ENCODE measurements at regions not wholly inside any gene's neighbourhood (a gene's known extent, or its start where the extent isn't known, plus 50 kb on each side); places are given as distances from the start of the nearest gene placed in this dataset.

DNA sequence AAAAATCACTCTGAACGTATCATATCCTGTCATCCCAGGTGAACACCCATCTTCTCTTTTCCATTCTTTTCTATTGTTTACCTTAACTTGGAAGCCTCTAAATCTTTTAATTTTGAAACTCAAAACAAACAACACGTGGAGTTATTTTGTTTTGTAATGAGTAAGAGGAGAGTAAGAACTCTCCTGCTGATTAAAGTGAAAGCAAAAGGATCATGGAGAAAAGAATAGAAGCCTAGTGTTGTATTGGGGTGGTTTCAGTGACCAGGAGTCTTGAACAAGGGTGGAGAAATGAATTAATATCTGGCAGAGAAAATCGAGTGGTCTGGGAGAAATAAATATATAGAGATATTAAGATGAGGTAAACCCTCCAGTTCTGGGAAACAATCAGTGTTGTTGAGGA lies 237.4 kb upstream of the UGT8 start:
- H3K27ac ChIP-seq, result no peak overlapping the region
- H3K4me3 ChIP-seq, result no peak overlapping the region
- TF ChIP-seq, protein P1, sequence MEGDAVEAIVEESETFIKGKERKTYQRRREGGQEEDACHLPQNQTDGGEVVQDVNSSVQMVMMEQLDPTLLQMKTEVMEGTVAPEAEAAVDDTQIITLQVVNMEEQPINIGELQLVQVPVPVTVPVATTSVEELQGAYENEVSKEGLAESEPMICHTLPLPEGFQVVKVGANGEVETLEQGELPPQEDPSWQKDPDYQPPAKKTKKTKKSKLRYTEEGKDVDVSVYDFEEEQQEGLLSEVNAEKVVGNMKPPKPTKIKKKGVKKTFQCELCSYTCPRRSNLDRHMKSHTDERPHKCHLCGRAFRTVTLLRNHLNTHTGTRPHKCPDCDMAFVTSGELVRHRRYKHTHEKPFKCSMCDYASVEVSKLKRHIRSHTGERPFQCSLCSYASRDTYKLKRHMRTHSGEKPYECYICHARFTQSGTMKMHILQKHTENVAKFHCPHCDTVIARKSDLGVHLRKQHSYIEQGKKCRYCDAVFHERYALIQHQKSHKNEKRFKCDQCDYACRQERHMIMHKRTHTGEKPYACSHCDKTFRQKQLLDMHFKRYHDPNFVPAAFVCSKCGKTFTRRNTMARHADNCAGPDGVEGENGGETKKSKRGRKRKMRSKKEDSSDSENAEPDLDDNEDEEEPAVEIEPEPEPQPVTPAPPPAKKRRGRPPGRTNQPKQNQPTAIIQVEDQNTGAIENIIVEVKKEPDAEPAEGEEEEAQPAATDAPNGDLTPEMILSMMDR (IDR thresholded peaks at IDR 0.05; ENCODE audit: poor library complexity), result no peak
- TF ChIP-seq EZH2 (IDR thresholded peaks at IDR 0.05; ENCODE audit: borderline replicate concordance), result no peak
- TF ChIP-seq EZH2phosphoT487 (IDR thresholded peaks at IDR 0.05; ENCODE audit: low read depth, severe bottlenecking, unreplicated experiment), result no peak
- H3K4me2 ChIP-seq, result no peak overlapping the region
- no peaks in the 10 kb centered on the region for H3K9me2 ChIP-seq (replicated peaks; ENCODE audit: insufficient read depth)
- H4K20me1 ChIP-seq (ENCODE audit: insufficient read depth, poor library complexity, severe bottlenecking), result no peaks in the 10 kb centered on the region
- no peak for DNase-seq (ENCODE audit: low spot score)
- no peak overlapping the region for H2AFZ ChIP-seq
- no peaks in the 10 kb centered on the region for H3K27me3 ChIP-seq
- H3K79me2 ChIP-seq, result no peaks in the 10 kb centered on the region
- WGBS (ENCODE audit: low lambda C conversion rate, missing lambda C conversion rate), result 56% methylated on average over 3 of the region's 3 CpGs
- H3K36me3 ChIP-seq (replicated peaks; ENCODE audit: insufficient read depth, low read depth), result no peaks in the 10 kb centered on the region
- no peaks in the 10 kb centered on the region for H3K4me1 ChIP-seq (ENCODE audit: insufficient read depth)
- no peaks in the 10 kb centered on the region for H3K9me3 ChIP-seq (ENCODE audit: low read depth)

DNA sequence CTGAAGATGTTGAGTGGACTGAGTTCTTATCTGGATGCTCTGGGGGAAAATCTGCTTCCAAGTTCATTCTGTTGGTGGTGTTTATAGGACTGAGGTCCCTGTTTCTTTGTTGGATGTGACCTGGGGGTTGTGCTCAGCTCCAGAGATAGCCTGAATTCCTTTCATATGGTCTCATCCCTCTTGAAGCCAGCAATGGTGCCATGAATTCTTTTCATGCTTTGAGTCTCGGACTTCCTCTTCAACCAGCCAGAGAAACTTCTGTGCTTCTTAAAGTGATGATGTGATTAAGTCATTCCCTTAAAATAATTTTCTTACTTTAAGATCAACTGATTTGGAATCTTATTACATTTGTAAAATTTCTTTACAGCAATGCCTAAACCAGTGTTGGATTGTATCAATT lies 233.8 kb upstream of the UGT8 start:
- no peaks in the 10 kb centered on the region for H3K9me3 ChIP-seq (ENCODE audit: low read depth)
- H3K4me2 ChIP-seq, result no peak overlapping the region
- H3K27ac ChIP-seq, result no peak overlapping the region
- DNase-seq (ENCODE audit: low spot score), result no peak
- WGBS (ENCODE audit: low lambda C conversion rate, missing lambda C conversion rate), result 48% methylated on average over 1 of the region's 1 CpG
- H3K4me3 ChIP-seq, result no peak overlapping the region
- H3K4me1 ChIP-seq (ENCODE audit: insufficient read depth), result no peaks in the 10 kb centered on the region
- H3K27me3 ChIP-seq, result no peaks in the 10 kb centered on the region
- TF ChIP-seq EZH2 (IDR thresholded peaks at IDR 0.05; ENCODE audit: borderline replicate concordance) (no peak), EZH2phosphoT487 (IDR thresholded peaks at IDR 0.05; ENCODE audit: low read depth, severe bottlenecking, unreplicated experiment) (no peak)
- TF ChIP-seq, protein P1 (IDR thresholded peaks at IDR 0.05; ENCODE audit: poor library complexity), result no peak
- no peaks in the 10 kb centered on the region for H3K36me3 ChIP-seq (replicated peaks; ENCODE audit: insufficient read depth, low read depth)
- H3K9me2 ChIP-seq (replicated peaks; ENCODE audit: insufficient read depth), result no peaks in the 10 kb centered on the region
- no peaks in the 10 kb centered on the region for H3K79me2 ChIP-seq
- no peak overlapping the region for H2AFZ ChIP-seq
- no peaks in the 10 kb centered on the region for H4K20me1 ChIP-seq (ENCODE audit: insufficient read depth, poor library complexity, severe bottlenecking)

DNA sequence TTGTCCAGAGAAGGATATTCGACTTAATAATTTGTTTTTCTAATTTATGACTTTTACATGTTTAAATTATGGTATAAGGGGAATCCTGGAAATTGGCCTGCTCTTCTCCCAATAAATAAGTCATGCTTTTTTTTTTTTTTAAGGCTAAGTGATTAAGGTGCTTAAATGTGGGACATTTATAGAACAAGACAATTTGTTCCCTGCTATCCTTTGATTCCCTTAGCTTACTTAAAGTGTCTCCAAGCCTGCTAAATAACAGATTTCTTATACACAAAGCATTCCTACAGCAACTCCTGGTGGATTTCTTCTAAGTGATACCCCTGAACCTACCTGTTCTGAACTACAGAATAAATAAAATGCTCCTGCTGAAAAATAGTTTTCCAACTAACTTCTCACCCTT lies 233.0 kb upstream of the UGT8 start:
- WGBS (ENCODE audit: low lambda C conversion rate, missing lambda C conversion rate), result 98% methylated on average over 1 of the region's 1 CpG
- no peak overlapping the region for H3K4me3 ChIP-seq
- H3K4me2 ChIP-seq, result no peak overlapping the region
- no peak overlapping the region for H3K27ac ChIP-seq
- no peaks in the 10 kb centered on the region for H3K9me2 ChIP-seq (replicated peaks; ENCODE audit: insufficient read depth)
- no peaks in the 10 kb centered on the region for H3K36me3 ChIP-seq (replicated peaks; ENCODE audit: insufficient read depth, low read depth)
- H2AFZ ChIP-seq, result no peak overlapping the region
- no peaks in the 10 kb centered on the region for H3K9me3 ChIP-seq (ENCODE audit: low read depth)
- TF ChIP-seq, protein P1 (IDR thresholded peaks at IDR 0.05; ENCODE audit: poor library complexity), result no peak
- TF ChIP-seq EZH2phosphoT487 (IDR thresholded peaks at IDR 0.05; ENCODE audit: low read depth, severe bottlenecking, unreplicated experiment), result no peak
- TF ChIP-seq EZH2 (IDR thresholded peaks at IDR 0.05; ENCODE audit: borderline replicate concordance), result no peak
- H4K20me1 ChIP-seq (ENCODE audit: insufficient read depth, poor library complexity, severe bottlenecking), result no peaks in the 10 kb centered on the region
- no peaks in the 10 kb centered on the region for H3K27me3 ChIP-seq
- no peak for DNase-seq (ENCODE audit: low spot score)
- H3K79me2 ChIP-seq, result no peaks in the 10 kb centered on the region
- no peaks in the 10 kb centered on the region for H3K4me1 ChIP-seq (ENCODE audit: insufficient read depth)

DNA sequence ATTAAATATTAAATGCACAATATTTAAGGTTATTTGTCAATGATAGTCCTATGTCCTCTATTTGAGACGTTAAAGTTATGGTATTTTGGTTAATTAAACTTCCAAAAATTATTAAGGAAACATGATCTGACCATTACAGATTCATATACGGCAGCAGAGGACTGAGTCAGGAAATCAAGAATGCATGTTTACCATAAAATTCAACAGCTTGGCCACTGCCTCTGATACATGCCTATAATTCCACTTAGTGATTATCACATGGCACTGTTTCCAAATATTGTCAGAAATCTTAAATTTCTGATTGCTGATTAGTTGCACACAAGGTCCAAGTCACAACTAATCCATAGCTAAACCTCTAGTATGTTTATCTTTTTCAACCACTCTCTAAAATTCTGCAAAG lies 232.2 kb upstream of the UGT8 start:
- no peak for TF ChIP-seq EZH2phosphoT487 (IDR thresholded peaks at IDR 0.05; ENCODE audit: low read depth, severe bottlenecking, unreplicated experiment)
- TF ChIP-seq EZH2 (IDR thresholded peaks at IDR 0.05; ENCODE audit: borderline replicate concordance), result no peak
- TF ChIP-seq, protein P1 (IDR thresholded peaks at IDR 0.05; ENCODE audit: poor library complexity), result no peak
- no peak overlapping the region for H2AFZ ChIP-seq
- H3K79me2 ChIP-seq, result no peaks in the 10 kb centered on the region
- H4K20me1 ChIP-seq (ENCODE audit: insufficient read depth, poor library complexity, severe bottlenecking), result no peaks in the 10 kb centered on the region
- no peak overlapping the region for H3K4me2 ChIP-seq
- H3K27ac ChIP-seq, result no peak overlapping the region
- no peaks in the 10 kb centered on the region for H3K27me3 ChIP-seq
- WGBS (ENCODE audit: low lambda C conversion rate, missing lambda C conversion rate), result 63% methylated on average over 2 of the region's 2 CpGs
- no peak for DNase-seq (ENCODE audit: low spot score)
- H3K9me3 ChIP-seq (ENCODE audit: low read depth), result no peaks in the 10 kb centered on the region
- H3K4me1 ChIP-seq (ENCODE audit: insufficient read depth), result no peaks in the 10 kb centered on the region
- no peaks in the 10 kb centered on the region for H3K36me3 ChIP-seq (replicated peaks; ENCODE audit: insufficient read depth, low read depth)
- no peaks in the 10 kb centered on the region for H3K9me2 ChIP-seq (replicated peaks; ENCODE audit: insufficient read depth)
- no peak overlapping the region for H3K4me3 ChIP-seq

Data from hepatocyte (in vitro differentiated cells).